DOHH2 (cell line): ENCODE measurements at regions not wholly inside any gene's neighbourhood (a gene's known extent, or its start where the extent isn't known, plus 50 kb on each side); places are given as distances from the start of the nearest gene placed in this dataset.

Source experiments
- EZH2phosphoT487 ChIP-seq: fragments of 200-600 bp; sonication (generic); IDR thresholded peaks from 2 replicates; pipeline ENCODE4 v1.6.1; 2017; ENCODE audit warnings: borderline replicate concordance, mild to moderate bottlenecking, antibody characterized with exemption, low read length, moderate library complexity, mixed read lengths
- TF ChIP-seq, protein P1 (sequence below): fragments of 200-600 bp; sonication (generic); IDR thresholded peaks from one replicate; pipeline ENCODE4 v1.5.1; 2014; ENCODE audit warnings: antibody characterized with exemption, mild to moderate bottlenecking, low read depth, low read length; ENCODE audit not compliant: poor library complexity, severe bottlenecking

DNA sequence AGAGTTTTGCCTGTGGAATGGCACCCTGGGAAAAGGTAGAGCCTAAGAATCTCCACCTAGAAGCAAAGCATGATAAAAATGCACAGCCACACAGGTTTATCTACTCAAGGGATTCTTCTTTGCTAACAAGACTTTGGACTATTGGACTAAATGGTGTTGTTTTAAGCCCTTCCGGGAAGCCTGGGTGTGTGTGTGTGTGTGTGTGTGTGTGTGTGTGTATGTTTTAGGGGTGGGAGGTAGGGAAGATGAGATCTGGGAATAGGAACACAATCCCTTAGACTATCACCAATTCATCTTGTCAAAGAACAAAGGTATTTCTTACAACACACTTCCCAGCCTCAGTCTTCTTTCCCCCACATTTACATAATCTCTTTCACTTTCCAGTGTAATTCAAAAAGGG, 327.5 kb upstream of the FGF16 start:
- TF ChIP-seq, protein P1, sequence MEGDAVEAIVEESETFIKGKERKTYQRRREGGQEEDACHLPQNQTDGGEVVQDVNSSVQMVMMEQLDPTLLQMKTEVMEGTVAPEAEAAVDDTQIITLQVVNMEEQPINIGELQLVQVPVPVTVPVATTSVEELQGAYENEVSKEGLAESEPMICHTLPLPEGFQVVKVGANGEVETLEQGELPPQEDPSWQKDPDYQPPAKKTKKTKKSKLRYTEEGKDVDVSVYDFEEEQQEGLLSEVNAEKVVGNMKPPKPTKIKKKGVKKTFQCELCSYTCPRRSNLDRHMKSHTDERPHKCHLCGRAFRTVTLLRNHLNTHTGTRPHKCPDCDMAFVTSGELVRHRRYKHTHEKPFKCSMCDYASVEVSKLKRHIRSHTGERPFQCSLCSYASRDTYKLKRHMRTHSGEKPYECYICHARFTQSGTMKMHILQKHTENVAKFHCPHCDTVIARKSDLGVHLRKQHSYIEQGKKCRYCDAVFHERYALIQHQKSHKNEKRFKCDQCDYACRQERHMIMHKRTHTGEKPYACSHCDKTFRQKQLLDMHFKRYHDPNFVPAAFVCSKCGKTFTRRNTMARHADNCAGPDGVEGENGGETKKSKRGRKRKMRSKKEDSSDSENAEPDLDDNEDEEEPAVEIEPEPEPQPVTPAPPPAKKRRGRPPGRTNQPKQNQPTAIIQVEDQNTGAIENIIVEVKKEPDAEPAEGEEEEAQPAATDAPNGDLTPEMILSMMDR: no peak
- TF ChIP-seq EZH2phosphoT487: no peak
